Renal cortex interstitium (tissue), 11 donors: ENCODE measurements at regions not wholly inside any gene's neighbourhood (a gene's known extent, or its start where the extent isn't known, plus 50 kb on each side); places are given as distances from the start of the nearest gene placed in this dataset.
"Not testable (repeated sequence)": the region's sequence is repeated elsewhere in the genome, so short reads cannot be mapped to it uniquely, and the experiment has no call there.

Source experiments
- DNase-seq, 11 donors: peaks; one replicate each; pipeline ENCODE4 v3.0.0-alpha.2; 2013; ENCODE audit warnings: low read depth in 9 of 11, low spot score in 4 of 11; ENCODE audit errors: extremely low read depth in 1 of 11

DNA sequence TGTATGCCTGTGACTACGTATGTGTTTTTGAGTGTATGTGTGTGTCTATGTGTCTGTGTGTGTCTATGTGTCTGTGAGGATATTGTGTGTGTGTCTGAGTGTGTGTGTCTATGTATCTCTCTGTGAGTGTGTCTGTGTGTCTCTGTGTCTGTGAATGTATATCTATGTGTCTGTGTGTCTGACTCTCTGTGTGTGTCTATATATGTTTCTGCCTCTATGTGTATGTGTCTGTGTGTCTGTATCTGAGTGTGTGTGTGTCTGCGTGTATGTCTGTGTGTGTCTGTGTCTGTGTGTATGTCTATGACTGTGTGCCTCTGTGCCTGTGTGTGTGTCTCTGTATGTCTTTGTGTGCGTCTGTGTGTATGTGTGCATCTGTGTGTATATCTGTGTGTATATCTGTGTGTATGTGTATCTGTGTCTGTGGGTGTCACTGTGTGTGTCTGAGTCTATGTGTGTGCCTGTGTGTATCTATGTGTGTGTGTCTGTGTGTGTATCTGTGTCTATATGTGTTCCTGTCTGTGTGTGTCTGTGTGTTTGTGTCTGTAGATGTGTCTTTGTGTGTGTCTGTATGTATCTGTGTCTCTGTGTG lies 172.7 kb downstream of the MYCN start:
- DNase-seq = no peak

DNA sequence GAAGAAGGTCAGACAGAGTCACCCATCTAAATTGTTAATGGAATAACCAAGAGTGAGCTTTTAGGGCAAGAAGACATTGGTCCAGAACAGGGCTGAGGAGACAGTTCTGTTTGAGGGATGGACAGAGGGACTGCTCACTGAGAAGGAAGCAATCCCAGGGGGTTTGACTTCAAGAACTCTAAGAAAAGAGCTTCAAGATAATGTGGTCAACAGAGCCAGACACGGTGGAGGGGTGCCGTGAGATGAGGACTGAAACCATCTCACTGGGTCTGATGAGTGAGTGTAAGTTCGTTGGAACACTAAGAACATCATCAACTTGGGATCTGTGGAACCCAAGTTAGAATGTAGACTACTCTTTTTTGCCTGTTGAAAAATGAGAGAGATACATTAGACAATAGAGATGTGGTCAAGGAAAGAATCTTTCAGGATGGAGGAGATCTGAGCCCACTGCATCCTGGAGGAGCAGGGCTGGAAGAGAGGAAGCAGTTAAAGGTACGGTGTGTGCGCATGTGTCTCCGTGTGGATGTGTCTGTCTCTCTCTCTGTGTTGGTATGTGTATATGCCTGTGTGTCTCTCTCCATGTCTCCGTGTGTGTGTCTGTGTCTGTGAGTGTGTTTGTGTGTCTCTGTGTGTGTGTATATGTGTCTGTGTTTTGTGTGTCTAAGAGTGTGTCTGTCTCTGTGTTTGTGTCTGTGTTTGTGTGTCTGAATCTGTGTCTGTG lies 172.1 kb downstream of the MYCN start:
- no peak for DNase-seq

- no peak for DNase-seq
Measured at GRCh38 chr2:16111838-16112210, 171.5 kb downstream of the MYCN start.

DNA sequence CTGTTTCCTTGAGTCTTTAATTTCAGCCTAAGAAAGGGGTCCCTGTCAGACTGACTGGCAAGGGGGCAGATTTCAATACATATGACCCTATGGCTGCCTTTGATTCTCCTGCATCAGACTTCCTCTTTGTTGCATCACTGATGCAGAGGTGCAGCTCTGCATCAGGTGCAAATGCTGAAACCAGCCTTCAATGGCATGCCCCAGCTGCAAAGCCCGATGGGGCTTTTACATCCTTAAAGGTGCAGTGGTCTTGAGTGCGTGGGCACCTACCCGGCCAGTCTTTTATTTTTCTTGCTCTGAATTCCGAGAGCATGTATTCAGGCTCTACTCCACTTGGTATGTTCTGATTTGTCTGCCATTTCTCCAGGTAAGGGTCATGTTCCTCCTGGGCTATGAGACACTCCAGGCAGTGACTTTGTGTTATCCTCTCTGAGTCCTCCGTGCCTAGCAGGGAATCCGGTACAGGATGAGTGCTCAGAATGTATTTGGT lies 169.5 kb downstream of the MYCN start:
- no peak for DNase-seq

DNA sequence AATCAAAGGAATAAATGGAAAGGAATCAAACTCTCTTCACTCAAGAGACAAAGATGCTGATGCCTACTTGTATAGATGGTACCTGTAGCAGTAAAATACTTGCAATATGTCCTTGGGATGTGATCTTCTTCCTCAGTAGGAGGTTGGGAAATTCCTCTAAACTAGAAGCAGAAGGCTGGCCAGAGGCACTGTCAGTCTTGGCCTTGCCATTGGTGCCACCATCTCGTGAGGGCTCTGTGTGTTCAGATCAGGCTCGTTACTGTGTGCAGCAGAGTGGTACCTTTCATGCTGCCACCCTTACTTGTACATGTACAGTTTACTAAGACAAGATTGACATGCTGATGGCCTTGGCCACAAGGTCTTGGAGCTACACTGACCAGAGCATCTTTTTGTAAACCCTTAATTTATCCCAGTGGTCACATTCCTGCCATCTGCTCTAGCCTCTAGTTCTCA lies 169.0 kb downstream of the MYCN start:
- no peak for DNase-seq

GRCh38 chr2:16107246-16107645 lies 166.9 kb downstream of the MYCN start:
- no peak for DNase-seq

GRCh38 chr2:16106619-16107018 lies 166.3 kb downstream of the MYCN start:
- no peak for DNase-seq

DNA sequence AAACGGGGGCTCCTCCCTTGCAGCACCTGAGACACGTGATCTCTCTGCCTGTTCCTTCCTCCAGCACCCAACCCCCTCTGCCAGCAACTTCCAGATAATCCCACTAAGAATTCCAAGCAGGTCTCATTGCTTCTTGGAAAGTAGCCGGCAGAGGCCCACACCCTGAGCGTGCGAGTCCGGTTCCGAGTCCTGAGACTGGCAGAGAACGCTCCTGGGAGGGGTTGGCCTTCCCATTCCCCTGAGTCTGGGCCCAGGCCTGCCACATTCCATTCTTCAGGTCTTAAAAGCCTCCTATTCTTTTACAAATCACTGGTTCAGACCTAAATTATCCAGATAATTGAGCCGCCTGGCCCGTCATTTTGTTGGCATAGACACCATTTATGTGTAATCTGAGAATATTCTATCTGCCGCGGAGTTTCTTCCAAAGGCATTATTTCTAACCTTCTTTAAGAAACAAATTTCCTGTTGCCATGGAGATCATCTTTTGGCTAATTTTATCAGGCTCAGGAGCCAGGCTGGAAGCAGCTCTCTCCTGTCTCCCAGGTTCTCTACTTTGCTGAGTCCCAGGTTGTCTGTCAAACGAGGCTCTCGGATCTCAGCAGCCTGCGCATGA lies 165.4 kb downstream of the MYCN start:
- DNase-seq = no peak

DNA sequence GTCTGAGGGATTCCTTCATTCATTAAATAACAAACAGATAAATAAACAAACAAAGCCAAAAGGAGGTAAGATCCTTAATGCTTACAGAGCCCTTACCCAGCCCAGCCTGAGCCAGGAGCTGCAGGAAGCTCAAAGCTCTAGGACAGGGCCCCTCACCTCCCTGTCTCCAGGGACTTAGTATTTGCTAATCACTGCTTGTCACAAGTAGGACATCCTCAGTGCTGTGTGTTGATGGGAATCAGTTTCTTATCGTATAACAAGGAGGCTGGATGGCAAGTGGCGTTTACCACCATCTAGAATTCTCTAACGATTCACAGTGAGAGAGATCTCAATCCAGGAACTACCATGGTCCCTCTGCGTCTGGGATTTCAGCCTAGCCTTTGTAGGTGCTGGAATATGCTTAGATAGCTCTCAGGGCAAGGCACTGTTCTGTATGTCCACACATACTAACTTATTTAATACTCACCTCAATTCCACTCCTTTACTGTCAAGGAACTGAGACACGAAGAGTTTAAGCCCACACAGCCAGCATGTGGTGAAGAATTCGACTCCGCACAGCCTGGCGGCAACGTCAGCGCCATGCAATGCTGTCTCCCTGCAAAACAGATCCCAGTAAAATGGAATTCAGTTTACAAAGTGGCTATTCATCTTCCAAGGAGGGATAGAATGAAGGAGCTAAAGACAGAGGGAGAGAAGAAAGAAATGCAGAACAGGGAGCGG lies 164.8 kb downstream of the MYCN start:
- DNase-seq = no peak

DNA sequence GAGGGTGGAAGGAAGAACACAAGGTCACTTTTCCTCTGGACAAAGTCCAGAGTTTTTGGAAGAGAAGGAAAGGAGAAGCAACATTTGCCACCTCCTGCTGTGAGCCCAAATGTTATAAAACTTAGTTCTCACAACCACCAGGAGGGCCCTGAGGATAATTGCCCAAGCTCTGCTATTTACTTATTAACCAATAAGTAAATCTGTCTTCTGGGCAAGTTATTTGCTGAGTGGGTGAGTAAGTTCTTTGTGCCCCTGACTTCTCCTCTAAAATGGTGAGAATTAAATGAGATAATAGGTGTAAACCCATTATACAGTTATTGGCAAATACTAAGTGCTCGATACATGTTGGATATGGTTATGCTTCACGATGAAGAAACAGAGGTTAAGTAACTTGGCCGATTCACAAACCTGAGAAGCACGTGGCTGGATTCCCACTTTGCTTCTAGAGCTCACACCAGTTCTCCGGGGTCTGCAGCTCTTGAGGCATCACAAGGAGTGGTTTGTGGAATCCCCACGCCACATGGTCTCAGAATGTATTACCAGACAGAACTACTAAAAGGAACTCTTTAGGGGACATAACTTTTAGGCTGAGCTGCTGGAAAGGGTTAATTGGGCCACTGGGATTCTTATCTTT lies 164.1 kb downstream of the MYCN start:
- DNase-seq = no peak

- no peak for DNase-seq
Measured at GRCh38 chr2:16103614-16104314, 163.4 kb downstream of the MYCN start.

DNA sequence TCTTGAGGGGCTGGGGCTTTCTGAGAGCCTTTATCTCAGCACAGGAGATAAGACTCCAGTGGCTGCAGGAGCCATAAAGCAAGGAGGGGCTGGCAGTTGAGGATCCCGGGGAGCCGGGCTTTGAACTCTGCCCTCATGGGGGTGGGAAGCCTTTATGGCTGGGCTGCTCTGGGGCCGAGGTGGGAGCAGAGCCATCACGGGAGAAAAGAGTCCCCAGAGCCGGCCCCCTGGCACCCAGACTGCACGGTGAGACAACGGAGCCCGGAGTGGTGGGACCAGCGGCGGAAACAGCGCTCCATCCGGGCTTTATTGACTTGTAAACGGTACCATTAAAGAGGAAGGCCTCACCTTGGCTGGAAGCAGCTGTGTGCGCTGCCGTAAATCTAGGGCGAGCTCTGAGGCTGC lies 162.6 kb downstream of the MYCN start:
- no peak for DNase-seq

GRCh38 chr2:16102358-16102975 lies 162.1 kb downstream of the MYCN start:
- no peak for DNase-seq

GRCh38 chr2:16101196-16101595 lies 160.8 kb downstream of the MYCN start:
- DNase-seq = no peak

DNA sequence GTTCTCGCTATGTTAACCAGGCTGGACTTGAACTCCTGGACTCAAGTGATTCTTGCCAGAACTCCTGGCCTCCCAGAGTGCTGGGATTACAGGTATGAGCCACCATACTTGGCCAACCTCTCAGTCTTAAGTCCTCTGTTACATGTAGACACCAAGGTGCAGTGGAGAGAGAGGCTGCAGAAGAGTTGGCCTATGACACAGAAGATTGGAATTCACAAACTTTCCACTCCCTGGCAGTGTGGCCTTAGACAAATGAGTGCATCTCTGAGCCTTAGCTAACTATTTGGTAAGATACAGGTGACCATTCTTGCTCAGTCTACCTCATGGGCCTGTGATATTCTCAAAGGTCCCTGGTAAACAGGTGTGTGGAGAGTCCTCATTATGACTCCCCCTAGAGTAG lies 159.7 kb downstream of the MYCN start:
- no peak for DNase-seq

GRCh38 chr2:16099326-16099725 lies 159.0 kb downstream of the MYCN start:
- DNase-seq = no peak

DNA sequence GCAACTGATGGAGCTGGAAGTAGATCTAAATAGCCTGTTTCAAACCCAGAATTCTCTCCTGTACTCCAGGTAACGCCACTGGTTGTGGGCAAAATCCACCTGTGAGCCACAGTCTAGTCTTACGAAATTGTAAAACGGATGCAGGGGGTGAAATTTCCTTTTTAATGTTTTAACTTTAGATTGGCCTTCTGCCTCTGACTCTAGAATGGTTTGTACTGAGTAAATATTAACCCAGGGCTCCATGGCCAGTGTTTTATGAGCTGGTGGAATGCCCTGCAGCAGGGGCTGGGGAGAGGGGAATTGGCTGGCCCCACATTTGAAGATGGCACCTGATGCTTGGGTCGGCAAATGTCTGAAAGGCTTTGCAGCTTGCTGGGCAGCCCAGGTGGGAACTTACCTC lies 156.6 kb downstream of the MYCN start:
- DNase-seq = peak in 1 of 11 donors; percentile 9

- DNase-seq = not testable (repeated sequence)
Measured at GRCh38 chr2:16095483-16095882, 155.1 kb downstream of the MYCN start.
